ENCODE measurements at regions not wholly inside any gene's neighbourhood (a gene's known extent, or its start where the extent isn't known, plus 50 kb on each side); places are given as distances from the start of the nearest gene placed in this dataset.

DNA sequence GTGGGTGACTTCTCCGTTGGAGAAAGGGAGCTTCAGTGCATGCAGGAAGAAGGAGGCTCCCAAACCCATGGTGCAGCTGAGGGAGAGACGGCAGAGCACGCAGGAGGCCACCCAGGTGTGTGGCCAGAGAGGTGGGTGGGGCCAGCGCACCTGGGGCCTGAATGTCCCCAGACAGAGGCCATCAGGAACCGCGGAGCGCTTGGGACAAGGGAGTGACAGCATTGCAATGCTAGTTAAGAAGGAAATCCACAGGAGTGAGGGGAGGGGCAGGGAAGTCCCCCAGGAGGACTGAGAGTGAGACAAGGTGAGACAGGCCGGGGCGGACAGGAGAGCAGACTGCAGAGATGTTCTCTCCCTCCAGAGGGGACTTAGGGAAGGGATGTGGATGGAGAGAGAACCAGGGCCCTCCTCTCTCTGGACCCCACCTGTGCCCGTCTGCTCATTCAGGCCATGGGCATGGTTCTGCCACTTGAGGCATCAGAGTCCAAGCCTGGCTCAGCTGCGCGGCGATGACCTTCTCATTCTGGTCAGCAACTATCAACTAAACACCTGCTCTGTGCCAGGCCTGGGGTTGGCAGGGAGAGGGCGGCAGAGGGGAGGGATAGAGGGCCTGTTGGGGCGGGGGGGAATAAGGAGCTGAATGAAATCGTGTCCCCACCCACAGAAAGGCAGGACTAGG lies 69.4 kb upstream of the COL13A1 start:
- intact Hi-C loops (cut with micrococcal nuclease; ENCODE audit: unreplicated experiment), result no loop called here
- H3K27ac ChIP-seq (ENCODE audit: low read depth, low read length, poor library complexity, severe bottlenecking), result no peak overlapping the region
- H3K36me3 ChIP-seq (ENCODE audit: insufficient read depth, low read length), result no peaks in the 10 kb centered on the region
- H4K20me1 ChIP-seq (ENCODE audit: insufficient read depth, low read length), result no peaks in the 10 kb centered on the region
- no peaks in the 10 kb centered on the region for H3K9me2 ChIP-seq (ENCODE audit: insufficient read depth, low read length)
- CTCF ChIA-PET (ENCODE audit: unreplicated experiment), result no interaction called here
- no peaks in the 10 kb centered on the region for H3K9me3 ChIP-seq (ENCODE audit: low read length)
- POLR2A ChIA-PET, result interaction anchor here (1.2 kb wide), 1 partner anchor 14 kb away, joined by 5 read pairs; no protein-coding TSS in a partner anchor
- no peak for DNase-seq (ENCODE audit: low spot score)
- TF ChIP-seq EZH2phosphoT487 (IDR thresholded peaks at IDR 0.05; ENCODE audit: borderline replicate concordance, low read depth, low read length) (no peak), CTCF (conservative IDR thresholded peaks at IDR 0.05; ENCODE audit: low read length) (no peak)
- H3K4me3 ChIP-seq (ENCODE audit: low read depth, low read length, poor library complexity, severe bottlenecking), result no peak overlapping the region
- H3K4me2 ChIP-seq (ENCODE audit: low read length), result no peak overlapping the region
- H3K4me1 ChIP-seq (ENCODE audit: insufficient read depth, low read length, poor library complexity, severe bottlenecking), result peaks cover 8% of the 10 kb centered on the region
- no peaks in the 10 kb centered on the region for H3K79me2 ChIP-seq (ENCODE audit: insufficient read depth, low read depth, low read length)
- H2AFZ ChIP-seq (ENCODE audit: low read length), result no peak overlapping the region
- BruUV-seq (replicated peaks), result no TSS peak

- Histone ChIP-seq H3K79me2 (ENCODE audit: insufficient read depth, low read depth, low read length) (no peaks in the 10 kb centered on the region), H3K9me3 (ENCODE audit: low read length) (no peaks in the 10 kb centered on the region), H4K20me1 (ENCODE audit: insufficient read depth, low read length) (no peaks in the 10 kb centered on the region), H3K27ac (ENCODE audit: low read depth, low read length, poor library complexity, severe bottlenecking) (no peak overlapping the region), H3K4me3 (ENCODE audit: low read depth, low read length, poor library complexity, severe bottlenecking) (no peak overlapping the region), H3K36me3 (ENCODE audit: insufficient read depth, low read length) (no peaks in the 10 kb centered on the region), H3K4me1 (ENCODE audit: insufficient read depth, low read length, poor library complexity, severe bottlenecking) (peaks cover 8% of the 10 kb centered on the region), H3K9me2 (ENCODE audit: insufficient read depth, low read length) (no peaks in the 10 kb centered on the region), H3K4me2 (ENCODE audit: low read length) (no peak overlapping the region), H2AFZ (ENCODE audit: low read length) (no peak overlapping the region)
- no TSS peak for BruUV-seq (replicated peaks)
- intact Hi-C loops (cut with micrococcal nuclease; ENCODE audit: unreplicated experiment), result no loop called here
- no peak for TF ChIP-seq EZH2phosphoT487 (IDR thresholded peaks at IDR 0.05; ENCODE audit: borderline replicate concordance, low read depth, low read length)
- no peak for TF ChIP-seq CTCF (conservative IDR thresholded peaks at IDR 0.05; ENCODE audit: low read length)
- ChIA-PET POLR2A (interaction anchor here (1.2 kb wide), 1 partner anchor 13 kb away, joined by 5 read pairs; no protein-coding TSS in a partner anchor), CTCF (ENCODE audit: unreplicated experiment) (no interaction called here)
- no peak for DNase-seq (ENCODE audit: low spot score)
Measured at GRCh38 chr10:69732826-69733150, 68.9 kb upstream of the COL13A1 start.

DNA sequence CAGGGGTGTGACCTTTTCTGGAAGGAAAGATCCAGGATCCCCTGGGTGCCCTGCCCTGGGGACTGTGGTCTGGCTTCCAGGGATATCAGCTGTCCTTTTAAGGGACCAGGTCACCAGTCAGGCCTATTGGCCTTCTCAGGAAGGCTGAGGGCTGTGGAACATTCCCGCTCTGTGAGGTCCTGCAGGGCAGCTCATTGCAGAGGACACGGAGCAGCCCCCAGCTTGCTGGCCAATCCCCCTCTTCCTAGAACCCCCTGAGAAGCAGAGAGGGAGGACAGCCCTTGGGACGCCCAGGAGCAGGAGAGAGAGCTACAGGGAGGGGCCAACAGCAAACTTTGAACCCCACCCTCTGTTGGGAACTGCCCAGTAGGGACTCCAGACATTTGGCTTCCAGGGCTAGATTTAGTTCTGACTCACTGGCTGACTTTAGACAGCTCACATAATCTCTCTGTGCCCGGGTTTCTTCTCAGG lies 67.9 kb upstream of the COL13A1 start:
- intact Hi-C loops (cut with micrococcal nuclease; ENCODE audit: unreplicated experiment), result no loop called here
- CTCF ChIA-PET (ENCODE audit: unreplicated experiment), result no interaction called here

More for the DNA sequence above, 67.9 kb upstream of the COL13A1 start:
- Histone ChIP-seq H3K36me3 (ENCODE audit: insufficient read depth, low read length) (no peaks in the 10 kb centered on the region), H3K9me3 (ENCODE audit: low read length) (no peaks in the 10 kb centered on the region), H3K4me2 (ENCODE audit: low read length) (no peak overlapping the region), H4K20me1 (ENCODE audit: insufficient read depth, low read length) (no peaks in the 10 kb centered on the region), H3K4me1 (ENCODE audit: insufficient read depth, low read length, poor library complexity, severe bottlenecking) (peaks cover 8% of the 10 kb centered on the region), H3K27ac (ENCODE audit: low read depth, low read length, poor library complexity, severe bottlenecking) (no peak overlapping the region), H3K79me2 (ENCODE audit: insufficient read depth, low read depth, low read length) (no peaks in the 10 kb centered on the region), H3K4me3 (ENCODE audit: low read depth, low read length, poor library complexity, severe bottlenecking) (no peak overlapping the region), H2AFZ (ENCODE audit: low read length) (no peak overlapping the region), H3K9me2 (ENCODE audit: insufficient read depth, low read length) (no peaks in the 10 kb centered on the region)
- BruUV-seq (replicated peaks), result no TSS peak
- POLR2A ChIA-PET, result interaction anchor here (1.2 kb wide), 1 partner anchor 12 kb away, joined by 5 read pairs; no protein-coding TSS in a partner anchor
- TF ChIP-seq CTCF (conservative IDR thresholded peaks at IDR 0.05; ENCODE audit: low read length) (no peak), EZH2phosphoT487 (IDR thresholded peaks at IDR 0.05; ENCODE audit: borderline replicate concordance, low read depth, low read length) (no peak)
- no peak for DNase-seq (ENCODE audit: low spot score)

Measured in OCI-LY7 (cell line).